ENCODE measurements at regions not wholly inside any gene's neighbourhood (a gene's known extent, or its start where the extent isn't known, plus 50 kb on each side); places are given as distances from the start of the nearest gene placed in this dataset.

- DNase-seq (no peak), ATAC-seq (no peak)
- POLR2A ChIA-PET, result no interaction called here
- H3K36me3 Mint-ChIP-seq, result no peaks in the 10 kb centered on the region
- no peak overlapping the region for H3K27ac Mint-ChIP-seq
- H3K27me3 Mint-ChIP-seq, result no peaks in the 10 kb centered on the region
- peaks cover 2 to 22% (median 6%) of the 10 kb centered on the region in 9 donors for H3K9me3 Mint-ChIP-seq
- no peak overlapping the region for H3K4me3 Mint-ChIP-seq
- no peaks in the 10 kb centered on the region for H3K4me1 Mint-ChIP-seq
Measured at GRCh38 chr2:4579977-4580376, 876.6 kb downstream of the DCDC2C start.

- Mint-ChIP-seq H3K4me1 (no peaks in the 10 kb centered on the region), H3K4me3 (no peak overlapping the region), H3K27me3 (no peaks in the 10 kb centered on the region), H3K27ac (no peak overlapping the region), H3K36me3 (no peaks in the 10 kb centered on the region), H3K9me3 (peaks cover 2 to 30% (median 10%) of the 10 kb centered on the region in 9 donors)
- no peak for DNase-seq
- ATAC-seq, result no peak
- POLR2A ChIA-PET, result no interaction called here
Measured at GRCh38 chr2:4585057-4585635, 881.8 kb downstream of the DCDC2C start.

GRCh38 chr2:4588606-4589005 lies 885.2 kb downstream of the DCDC2C start:
- H3K27me3 Mint-ChIP-seq, result no peaks in the 10 kb centered on the region
- peaks cover 0 to 21% (median 10%) of the 10 kb centered on the region in 9 donors for H3K9me3 Mint-ChIP-seq
- H3K36me3 Mint-ChIP-seq, result no peaks in the 10 kb centered on the region
- ATAC-seq (no peak), DNase-seq (no peak)
- H3K4me3 Mint-ChIP-seq, result no peak overlapping the region
- H3K27ac Mint-ChIP-seq, result no peak overlapping the region
- no peaks in the 10 kb centered on the region for H3K4me1 Mint-ChIP-seq
- POLR2A ChIA-PET, result no interaction called here

- H3K4me1 Mint-ChIP-seq, result no peaks in the 10 kb centered on the region
- peaks cover 0 to 25% (median 10%) of the 10 kb centered on the region in 9 donors for H3K9me3 Mint-ChIP-seq
- no peak for ATAC-seq
- no peak for DNase-seq
- H3K36me3 Mint-ChIP-seq, result no peaks in the 10 kb centered on the region
- no peak overlapping the region for H3K4me3 Mint-ChIP-seq
- H3K27ac Mint-ChIP-seq, result no peak overlapping the region
- H3K27me3 Mint-ChIP-seq, result no peaks in the 10 kb centered on the region
- POLR2A ChIA-PET, result no interaction called here
Measured at GRCh38 chr2:4591261-4591660, 887.9 kb downstream of the DCDC2C start.

- no peak for ATAC-seq
Measured at GRCh38 chr2:4597400-4597799, 894.0 kb downstream of the DCDC2C start.

GRCh38 chr2:4604767-4605166 lies 901.4 kb downstream of the DCDC2C start:
- Mint-ChIP-seq H3K27me3 (no peaks in the 10 kb centered on the region), H3K36me3 (no peaks in the 10 kb centered on the region), H3K4me3 (no peak overlapping the region), H3K9me3 (peaks cover 0 to 24% (median 3%) of the 10 kb centered on the region in 9 donors), H3K27ac (no peak overlapping the region), H3K4me1 (no peaks in the 10 kb centered on the region)
- no peak for ATAC-seq
- POLR2A ChIA-PET, result no interaction called here
- DNase-seq, result no peak

More at GRCh38 chr2:4597400-4597799, 894.0 kb downstream of the DCDC2C start:
- H3K4me3 Mint-ChIP-seq, result no peak overlapping the region
- H3K27ac Mint-ChIP-seq, result no peak overlapping the region
- POLR2A ChIA-PET, result no interaction called here
- H3K9me3 Mint-ChIP-seq, result peaks cover 1 to 24% (median 11%) of the 10 kb centered on the region in 9 donors
- no peaks in the 10 kb centered on the region for H3K4me1 Mint-ChIP-seq
- H3K36me3 Mint-ChIP-seq, result no peaks in the 10 kb centered on the region
- DNase-seq, result no peak
- no peaks in the 10 kb centered on the region for H3K27me3 Mint-ChIP-seq

- Mint-ChIP-seq H3K36me3 (no peaks in the 10 kb centered on the region), H3K4me3 (no peak overlapping the region), H3K27me3 (no peaks in the 10 kb centered on the region), H3K27ac (no peak overlapping the region), H3K4me1 (no peaks in the 10 kb centered on the region), H3K9me3 (peaks cover 0 to 45% (median 19%) of the 10 kb centered on the region in 9 donors)
- POLR2A ChIA-PET, result no interaction called here
- ATAC-seq (no peak), DNase-seq (no peak)
Measured at GRCh38 chr2:4618141-4618540, 914.8 kb downstream of the DCDC2C start.

GRCh38 chr2:4618630-4619228 lies 915.4 kb downstream of the DCDC2C start:
- Mint-ChIP-seq H3K4me3 (no peak overlapping the region), H3K36me3 (no peaks in the 10 kb centered on the region), H3K9me3 (peaks cover 0 to 43% (median 24%) of the 10 kb centered on the region in 9 donors), H3K27me3 (no peaks in the 10 kb centered on the region), H3K4me1 (no peaks in the 10 kb centered on the region), H3K27ac (no peak overlapping the region)
- ATAC-seq (no peak), DNase-seq (no peak)
- POLR2A ChIA-PET, result no interaction called here

GRCh38 chr2:4628998-4629501 lies 925.7 kb downstream of the DCDC2C start:
- ATAC-seq, result no peak
- Mint-ChIP-seq H3K27ac (no peak overlapping the region), H3K36me3 (no peaks in the 10 kb centered on the region), H3K4me3 (no peak overlapping the region), H3K27me3 (no peaks in the 10 kb centered on the region), H3K4me1 (no peaks in the 10 kb centered on the region), H3K9me3 (peaks cover 0 to 22% (median 4%) of the 10 kb centered on the region in 9 donors)
- DNase-seq, result no peak
- POLR2A ChIA-PET, result no interaction called here

- no peaks in the 10 kb centered on the region for H3K4me1 Mint-ChIP-seq
- POLR2A ChIA-PET, result no interaction called here
- H3K27ac Mint-ChIP-seq, result no peak overlapping the region
- no peaks in the 10 kb centered on the region for H3K36me3 Mint-ChIP-seq
- H3K27me3 Mint-ChIP-seq, result no peaks in the 10 kb centered on the region
- no peak for ATAC-seq
- no peak for DNase-seq
- peaks cover 0 to 19% (median 11%) of the 10 kb centered on the region in 9 donors for H3K9me3 Mint-ChIP-seq
- no peak overlapping the region for H3K4me3 Mint-ChIP-seq
Measured at GRCh38 chr2:4635289-4635688, 931.9 kb downstream of the DCDC2C start.

GRCh38 chr2:4653991-4654390 lies 950.6 kb downstream of the DCDC2C start:
- POLR2A ChIA-PET, result no interaction called here
- Mint-ChIP-seq H3K9me3 (peaks cover 0 to 25% (median 7%) of the 10 kb centered on the region in 9 donors), H3K36me3 (peaks cover 0 to 6% (median 0%) of the 10 kb centered on the region in 3 donors), H3K4me1 (no peaks in the 10 kb centered on the region), H3K27me3 (no peaks in the 10 kb centered on the region), H3K4me3 (no peak overlapping the region), H3K27ac (no peak overlapping the region)
- ATAC-seq (no peak), DNase-seq (no peak)

- no peak overlapping the region for H3K4me3 Mint-ChIP-seq
- DNase-seq (no peak), ATAC-seq (no peak)
- H3K36me3 Mint-ChIP-seq, result peaks cover 0 to 6% (median 0%) of the 10 kb centered on the region in 3 donors
- no peaks in the 10 kb centered on the region for H3K27me3 Mint-ChIP-seq
- peak overlapping the region in 1 of 10 donors; percentile 24 for H3K27ac Mint-ChIP-seq
- peaks cover 0 to 18% (median 7%) of the 10 kb centered on the region in 9 donors for H3K9me3 Mint-ChIP-seq
- no peaks in the 10 kb centered on the region for H3K4me1 Mint-ChIP-seq
- POLR2A ChIA-PET, result no interaction called here
Measured at GRCh38 chr2:4656326-4656725, 953.0 kb downstream of the DCDC2C start.

- Mint-ChIP-seq H3K4me1 (no peaks in the 10 kb centered on the region), H3K9me3 (peaks cover 0 to 22% (median 7%) of the 10 kb centered on the region in 9 donors), H3K4me3 (no peak overlapping the region), H3K27ac (no peak overlapping the region), H3K36me3 (peaks cover 0 to 6% (median 0%) of the 10 kb centered on the region in 3 donors), H3K27me3 (no peaks in the 10 kb centered on the region)
- POLR2A ChIA-PET, result no interaction called here
- ATAC-seq, result no peak
- no peak for DNase-seq
Measured at GRCh38 chr2:4662161-4662779, 958.9 kb downstream of the DCDC2C start.
